K562 (cell line): ENCODE measurements at regions not wholly inside any gene's neighbourhood (a gene's known extent, or its start where the extent isn't known, plus 50 kb on each side); places are given as distances from the start of the nearest gene placed in this dataset.

Source experiments
- ATAC-seq: fragments of 200-7000 bp; cut with Tn5 transposase; 3 replicates; pipeline ENCODE4 v1.9.1; 2020; ENCODE audit warnings: moderate library complexity
- BruUV-seq: library from RNA; stranded (reverse); fragments of 400-500 nt; replicated peaks from 2 replicates; lab custom pipeline; 2021; lab: Mats Ljungman, UMichigan
- CTCF ChIA-PET: fragments of 300-600 bp; formaldehyde crosslinking; extraction: SDS; loops from one replicate; lab custom pipeline; 2021; ENCODE audit warnings: low intra/inter-chr PET ratio; lab: Yijun Ruan, JAX
- POLR2A ChIA-PET: fragments of 300-600, 350-650 bp; sonication (Branson Sonifier 250); formaldehyde crosslinking; extraction: SDS; loops from one replicate; lab custom pipeline; 2021; ENCODE audit warnings: antibody characterized with exemption, inconsistent platforms; lab: Yijun Ruan, JAX
- DNase-seq, 4 experiments: peaks; one replicate each; pipeline versions ENCODE4 v3.0.0 to v3.0.0-alpha.2; 2011 to 2018; ENCODE audit warnings: low spot score in 3 of 4, mixed read lengths in 3 of 4; ENCODE audit errors: extremely low read depth in 1 of 4
- FAIRE-seq: peaks from 2 replicates; lab custom pipeline; 2011; peaks lifted over from hg19 to GRCh38; lab: Jason Lieb, UNC
- H2AFZ ChIP-seq: 2 replicates; pipeline ENCODE4 v1.6.0; 2011; ENCODE audit warnings: low read depth, low read length, control low read depth, inconsistent platforms
- H3K27ac ChIP-seq: fragments of 200-600 bp; 3 replicates; pipeline ENCODE4 v1.8.0; 2011; ENCODE audit warnings: low read depth, mild to moderate bottlenecking, control low read depth, inconsistent platforms, low read length, moderate library complexity, mixed read lengths; ENCODE audit errors: extremely low read depth
- H3K27me3 ChIP-seq, 2 experiments: fragments of 300-600 bp in 1 of 2; 2 replicates in 1 of 2; 3 replicates in 1 of 2; pipeline versions ENCODE4 v1.6.0 to v1.8.0; 2011; ENCODE audit warnings: inconsistent platforms in 2 of 2, low read length in 2 of 2, mild to moderate bottlenecking in 1 of 2, mixed read lengths in 1 of 2, moderate library complexity in 1 of 2; ENCODE audit not compliant: control insufficient read depth in 2 of 2, insufficient read depth in 2 of 2
- H3K36me3 ChIP-seq: fragments of 300-600 bp; 3 replicates; pipeline ENCODE4 v1.8.0; 2011; ENCODE audit warnings: mild to moderate bottlenecking, low read length, inconsistent platforms; ENCODE audit not compliant: control insufficient read depth, insufficient read depth
- H3K4me1 ChIP-seq, 2 experiments: fragments of 200-600 bp in 1 of 2; replicated peaks in 1 of 2; 2 replicates in 1 of 2; 3 replicates in 1 of 2; pipeline versions ENCODE4 v1.5.1 to v1.8.0; 2011; ENCODE audit warnings: inconsistent platforms in 2 of 2, low read length in 2 of 2, mild to moderate bottlenecking in 1 of 2, mixed read lengths in 1 of 2, moderate library complexity in 1 of 2; ENCODE audit not compliant: control insufficient read depth in 2 of 2, insufficient read depth in 2 of 2
- H3K4me2 ChIP-seq: 2 replicates; pipeline ENCODE4 v1.6.1; 2011; ENCODE audit warnings: low read length, control low read depth, inconsistent platforms, mixed read lengths; ENCODE audit not compliant: insufficient read depth
- H3K4me3 ChIP-seq: fragments of 200-600 bp; sonication (generic), shearing (Covaris generic); 2 replicates; pipeline ENCODE4 v1.5.1; 2016; ENCODE audit warnings: control low read depth, inconsistent platforms
- H3K79me2 ChIP-seq: fragments of 200-600 bp; 3 replicates; pipeline ENCODE4 v1.8.0; 2011; ENCODE audit warnings: low read length, inconsistent platforms; ENCODE audit not compliant: control insufficient read depth, insufficient read depth
- H3K9ac ChIP-seq, 2 experiments: 2 replicates each; pipeline versions ENCODE4 v1.6.0 to v1.6.1; 2011; ENCODE audit warnings: low read depth in 2 of 2, low read length in 2 of 2, control low read depth in 1 of 2, inconsistent platforms in 1 of 2, mild to moderate bottlenecking in 1 of 2, mixed read lengths in 1 of 2; ENCODE audit not compliant: insufficient read depth in 1 of 2
- H3K9me1 ChIP-seq: one replicate; pipeline ENCODE4 v1.6.0; 2011; ENCODE audit warnings: inconsistent platforms, mild to moderate bottlenecking, low read length, moderate library complexity; ENCODE audit not compliant: control insufficient read depth, insufficient read depth
- H3K9me3 ChIP-seq: replicated peaks from 2 replicates; pipeline ENCODE4 v1.5.1; 2011; ENCODE audit warnings: low read depth, low read length, inconsistent platforms; ENCODE audit not compliant: control insufficient read depth, insufficient read depth
- H4K20me1 ChIP-seq: replicated peaks from 2 replicates; pipeline ENCODE4 v1.6.1; 2011; ENCODE audit warnings: low read length, inconsistent platforms, mixed read lengths; ENCODE audit not compliant: control insufficient read depth, insufficient read depth
- EHMT2 ChIP-seq: fragments of 450-650 bp; IDR thresholded peaks from 2 replicates; pipeline ENCODE4 v1.6.1; 2018; ENCODE audit warnings: antibody characterized with exemption
- HLTF ChIP-seq: fragments of 450-650 bp; IDR thresholded peaks from 2 replicates; pipeline ENCODE4 v1.6.1; 2016
- NEUROD1 ChIP-seq: fragments of 150-350 bp; IDR thresholded peaks from 2 replicates; pipeline ENCODE4 v1.6.1; 2014; ENCODE audit warnings: borderline replicate concordance, low read length, low read depth; ENCODE audit not compliant: partially characterized antibody
- NFXL1 ChIP-seq: fragments of 450-650 bp; formaldehyde crosslinking; IDR thresholded peaks from 2 replicates; pipeline ENCODE4 v1.4.0; 2021; ENCODE audit warnings: mild to moderate bottlenecking
- NR2C2 ChIP-seq, 2 experiments: fragments of 200-800 bp in 1 of 2; sonication (Bioruptor generic) in 1 of 2; sonication (generic) in 1 of 2; formaldehyde crosslinking in 1 of 2; IDR thresholded peaks; 2 replicates each; pipeline versions ENCODE4 v1.6.1 to v1.8.0; 2016 to 2022; ENCODE audit warnings: mild to moderate bottlenecking in 1 of 2, missing compliant biosample characterization in 1 of 2, missing genetic modification characterization in 1 of 2, missing genetic modification reagents in 1 of 2
- PTBP1 ChIP-seq: fragments of 200-400 bp; formaldehyde crosslinking; IDR thresholded peaks from 2 replicates; pipeline ENCODE4 v1.6.1; 2017; ENCODE audit warnings: low read depth, low read length
- TEAD1 ChIP-seq, 2 experiments: fragments of 450-650 bp in 1 of 2; sonication (generic) in 1 of 2; formaldehyde crosslinking; IDR thresholded peaks; 2 replicates each; pipeline versions ENCODE4 v1.4.0 to v1.8.0; 2020 to 2022; ENCODE audit warnings: mild to moderate bottlenecking in 2 of 2, missing genetic modification reagents in 1 of 2
- WGBS: fragments of 100-300 bp; shearing (Covaris generic); methylation state at CpG from one replicate; pipeline ENCODE4 v1.1.6; 2016; ENCODE audit warnings: low coverage, mixed read lengths; ENCODE audit not compliant: insufficient coverage; ENCODE audit errors: missing lambda C conversion rate; 5-methylcytosine and 5-hydroxymethylcytosine counted together
- in situ Hi-C: fragments of 300-500 bp; cut with MboI; formaldehyde crosslinking; loops from 4 replicates; pipeline ENCODE4 v1.15.0; 2018; ENCODE audit warnings: inconsistent platforms, mixed read lengths
- intact Hi-C: fragments of 100-400 bp; cut with micrococcal nuclease; formaldehyde crosslinking; loops from 2 replicates; pipeline ENCODE4 v1.14.2; 2022
- TF ChIP-seq, protein P1 (sequence below), 2 experiments: IDR thresholded peaks in 1 of 2; conservative IDR thresholded peaks in 1 of 2; 2 replicates each; pipeline ENCODE4 v1.6.1; 2016; ENCODE audit warnings: low read depth in 2 of 2, mild to moderate bottlenecking in 1 of 2, missing compliant biosample characterization in 1 of 2, missing genetic modification characterization in 1 of 2, moderate library complexity in 1 of 2
- TF ChIP-seq, protein P2 (sequence below): fragments of 250-450 bp; sonication (Bioruptor Pico); IDR thresholded peaks from 2 replicates; pipeline ENCODE4 v1.8.0; 2021; ENCODE audit warnings: moderate library complexity, mild to moderate bottlenecking, inconsistent platforms
- TF ChIP-seq, protein P3 (sequence below): IDR thresholded peaks from 3 replicates; pipeline ENCODE4 v1.6.1; 2011; ENCODE audit warnings: borderline replicate concordance, mild to moderate bottlenecking; ENCODE audit not compliant: insufficient read length, insufficient read depth

DNA sequence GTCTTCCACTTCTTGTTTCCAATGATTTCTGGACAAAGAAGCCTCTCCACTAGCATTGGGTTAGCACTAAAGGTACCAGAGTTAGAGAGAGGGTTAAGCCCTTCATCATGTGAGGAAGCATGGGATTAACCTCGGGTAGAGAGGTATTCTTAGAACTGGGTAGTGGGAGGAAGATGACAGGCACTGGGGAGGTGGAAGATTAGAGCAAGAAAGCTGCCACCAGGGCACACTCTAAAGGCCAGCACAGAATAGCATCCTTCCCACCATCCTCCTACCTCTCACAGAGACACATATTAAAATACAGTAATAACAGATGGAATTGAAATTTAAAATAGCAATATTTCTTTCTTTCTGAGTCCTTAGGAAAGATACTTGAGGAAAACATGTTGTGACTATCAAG is 84.5 kb upstream of the PCDH20 start:
- no peak for FAIRE-seq
- Histone ChIP-seq H3K27me3 (no peaks in the 10 kb centered on the region), H3K9me3 (no peaks in the 10 kb centered on the region), H3K9me1 (no peaks in the 10 kb centered on the region), H4K20me1 (no peaks in the 10 kb centered on the region), H3K9ac (no peak overlapping the region), H3K27ac (no peak overlapping the region), H2AFZ (no peak overlapping the region), H3K79me2 (no peaks in the 10 kb centered on the region), H3K4me2 (no peak overlapping the region), H3K4me1 (no peaks in the 10 kb centered on the region), H3K4me3 (no peak overlapping the region), H3K36me3 (no peaks in the 10 kb centered on the region)
- CTCF ChIA-PET, result no interaction called here
- in situ Hi-C loops, result no loop called here
- WGBS, result 0% methylated on average over 1 of the region's 1 CpG
- POLR2A ChIA-PET, result no interaction called here
- TF ChIP-seq PTBP1 (no peak), TEAD1 (CRISPR knock-in tag; IDR thresholded peaks at IDR 0.05) (no peak)
- no peak for ATAC-seq
- BruUV-seq, result no TSS peak
- no peak for DNase-seq
- intact Hi-C loops, result no loop called here

DNA sequence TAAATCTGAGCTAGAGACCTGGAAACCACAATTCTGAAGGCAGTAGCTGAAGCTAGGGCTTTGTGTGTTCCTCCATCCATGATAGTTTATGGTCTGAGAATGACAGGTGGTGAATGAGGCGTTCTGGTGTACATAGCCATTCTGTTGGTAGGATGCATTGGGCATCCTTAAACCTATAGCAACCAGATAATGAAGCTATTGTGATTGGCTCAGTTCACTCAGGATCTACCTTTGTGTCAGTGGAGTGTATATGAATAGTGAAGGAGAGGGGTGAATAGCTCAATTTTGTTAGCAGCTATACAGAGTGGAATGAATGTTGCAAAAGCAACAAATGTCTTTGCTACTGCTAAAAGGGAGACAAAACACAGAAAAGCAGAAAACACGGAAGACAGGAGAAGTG is 80.0 kb upstream of the PCDH20 start:
- ATAC-seq, result no peak
- Histone ChIP-seq H3K36me3 (no peaks in the 10 kb centered on the region), H3K27ac (no peak overlapping the region), H3K27me3 (no peaks in the 10 kb centered on the region), H3K4me1 (no peaks in the 10 kb centered on the region), H4K20me1 (no peaks in the 10 kb centered on the region), H3K9me3 (no peaks in the 10 kb centered on the region), H3K9ac (no peak overlapping the region), H3K79me2 (no peaks in the 10 kb centered on the region), H2AFZ (no peak overlapping the region), H3K4me2 (no peak overlapping the region), H3K4me3 (no peak overlapping the region), H3K9me1 (no peaks in the 10 kb centered on the region)
- WGBS, result 0% methylated on average over 2 of the region's 2 CpGs
- BruUV-seq, result no TSS peak
- FAIRE-seq, result no peak
- intact Hi-C loops, result no loop called here
- POLR2A ChIA-PET, result no interaction called here
- DNase-seq, result no peak
- in situ Hi-C loops, result no loop called here
- CTCF ChIA-PET, result no interaction called here
- TF ChIP-seq, protein P1, sequence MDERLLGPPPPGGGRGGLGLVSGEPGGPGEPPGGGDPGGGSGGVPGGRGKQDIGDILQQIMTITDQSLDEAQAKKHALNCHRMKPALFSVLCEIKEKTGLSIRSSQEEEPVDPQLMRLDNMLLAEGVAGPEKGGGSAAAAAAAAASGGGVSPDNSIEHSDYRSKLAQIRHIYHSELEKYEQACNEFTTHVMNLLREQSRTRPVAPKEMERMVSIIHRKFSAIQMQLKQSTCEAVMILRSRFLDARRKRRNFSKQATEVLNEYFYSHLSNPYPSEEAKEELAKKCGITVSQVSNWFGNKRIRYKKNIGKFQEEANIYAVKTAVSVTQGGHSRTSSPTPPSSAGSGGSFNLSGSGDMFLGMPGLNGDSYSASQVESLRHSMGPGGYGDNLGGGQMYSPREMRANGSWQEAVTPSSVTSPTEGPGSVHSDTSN (CRISPR knock-in tag; IDR thresholded peaks at IDR 0.05; ENCODE audit: low read depth), result no peak
- TF ChIP-seq, protein P1 (tag; conservative IDR thresholded peaks at IDR 0.05; ENCODE audit: low read depth), result no peak
- TF ChIP-seq NFXL1, result no peak
- TF ChIP-seq, protein P2, sequence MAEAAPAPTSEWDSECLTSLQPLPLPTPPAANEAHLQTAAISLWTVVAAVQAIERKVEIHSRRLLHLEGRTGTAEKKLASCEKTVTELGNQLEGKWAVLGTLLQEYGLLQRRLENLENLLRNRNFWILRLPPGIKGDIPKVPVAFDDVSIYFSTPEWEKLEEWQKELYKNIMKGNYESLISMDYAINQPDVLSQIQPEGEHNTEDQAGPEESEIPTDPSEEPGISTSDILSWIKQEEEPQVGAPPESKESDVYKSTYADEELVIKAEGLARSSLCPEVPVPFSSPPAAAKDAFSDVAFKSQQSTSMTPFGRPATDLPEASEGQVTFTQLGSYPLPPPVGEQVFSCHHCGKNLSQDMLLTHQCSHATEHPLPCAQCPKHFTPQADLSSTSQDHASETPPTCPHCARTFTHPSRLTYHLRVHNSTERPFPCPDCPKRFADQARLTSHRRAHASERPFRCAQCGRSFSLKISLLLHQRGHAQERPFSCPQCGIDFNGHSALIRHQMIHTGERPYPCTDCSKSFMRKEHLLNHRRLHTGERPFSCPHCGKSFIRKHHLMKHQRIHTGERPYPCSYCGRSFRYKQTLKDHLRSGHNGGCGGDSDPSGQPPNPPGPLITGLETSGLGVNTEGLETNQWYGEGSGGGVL (CRISPR knock-in tag), result no peak
- no peak for TF ChIP-seq NEUROD1
- no peak for TF ChIP-seq HLTF
- TF ChIP-seq NR2C2 (CRISPR knock-in tag; IDR thresholded peaks at IDR 0.05), result no peak
- no peak for TF ChIP-seq NR2C2 (tag; IDR thresholded peaks at IDR 0.05)
- TF ChIP-seq, protein P3, sequence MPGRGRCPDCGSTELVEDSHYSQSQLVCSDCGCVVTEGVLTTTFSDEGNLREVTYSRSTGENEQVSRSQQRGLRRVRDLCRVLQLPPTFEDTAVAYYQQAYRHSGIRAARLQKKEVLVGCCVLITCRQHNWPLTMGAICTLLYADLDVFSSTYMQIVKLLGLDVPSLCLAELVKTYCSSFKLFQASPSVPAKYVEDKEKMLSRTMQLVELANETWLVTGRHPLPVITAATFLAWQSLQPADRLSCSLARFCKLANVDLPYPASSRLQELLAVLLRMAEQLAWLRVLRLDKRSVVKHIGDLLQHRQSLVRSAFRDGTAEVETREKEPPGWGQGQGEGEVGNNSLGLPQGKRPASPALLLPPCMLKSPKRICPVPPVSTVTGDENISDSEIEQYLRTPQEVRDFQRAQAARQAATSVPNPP, result no peak
- TF ChIP-seq EHMT2, result no peak
